Stimulated activated CD4-positive, alpha-beta T cell treated with anti-CD3 and anti-CD28 coated beads, TNF-alpha, amount 100 ng/mL, for 24 hours (primary cell): ENCODE measurements at regions not wholly inside any gene's neighbourhood (a gene's known extent, or its start where the extent isn't known, plus 50 kb on each side); places are given as distances from the start of the nearest gene placed in this dataset.

Source experiments
- DNase-seq, 3 experiments: peaks; one replicate each; pipeline ENCODE4 v3.0.0-alpha.2; 2020; ENCODE audit warnings: low read depth in 3 of 3

- no peak for DNase-seq
Measured at GRCh38 chr18:41630232-41630886, 324.7 kb upstream of the PIK3C3 start.

GRCh38 chr18:41624460-41624859 lies 330.6 kb upstream of the PIK3C3 start:
- DNase-seq: no peak

GRCh38 chr18:41621177-41621576 lies 333.9 kb upstream of the PIK3C3 start:
- DNase-seq: no peak

- no peak for DNase-seq
Measured at GRCh38 chr18:41618147-41618546, 336.9 kb upstream of the PIK3C3 start.

GRCh38 chr18:41617647-41618046 lies 337.4 kb upstream of the PIK3C3 start:
- DNase-seq: no peak

- DNase-seq: no peak
Measured at GRCh38 chr18:41613003-41613609, 341.9 kb upstream of the PIK3C3 start.

- DNase-seq: no peak
Measured at GRCh38 chr18:41604964-41605363, 350.1 kb upstream of the PIK3C3 start.

GRCh38 chr18:41602034-41602433 lies 353.0 kb upstream of the PIK3C3 start:
- no peak for DNase-seq

- no peak for DNase-seq
Measured at GRCh38 chr18:41600693-41601391, 354.2 kb upstream of the PIK3C3 start.

GRCh38 chr18:41599466-41599865 lies 355.6 kb upstream of the PIK3C3 start:
- DNase-seq: no peak

- DNase-seq: no peak
Measured at GRCh38 chr18:41594582-41594981, 360.5 kb upstream of the PIK3C3 start.

- no peak for DNase-seq
Measured at GRCh38 chr18:41593171-41593675, 361.8 kb upstream of the PIK3C3 start.

GRCh38 chr18:41587976-41588375 lies 367.1 kb upstream of the PIK3C3 start:
- DNase-seq: no peak

- DNase-seq: no peak
Measured at GRCh38 chr18:41585512-41585911, 369.5 kb upstream of the PIK3C3 start.

GRCh38 chr18:41579185-41579584 lies 375.8 kb upstream of the PIK3C3 start:
- DNase-seq: no peak

- no peak for DNase-seq
Measured at GRCh38 chr18:41577529-41577928, 377.5 kb upstream of the PIK3C3 start.

- DNase-seq: no peak
Measured at GRCh38 chr18:41576643-41577042, 378.4 kb upstream of the PIK3C3 start.

- DNase-seq: no peak
Measured at GRCh38 chr18:41569867-41570266, 385.2 kb upstream of the PIK3C3 start.

- no peak for DNase-seq
Measured at GRCh38 chr18:41561961-41562360, 393.1 kb upstream of the PIK3C3 start.

- DNase-seq: no peak
Measured at GRCh38 chr18:41558715-41559114, 396.3 kb upstream of the PIK3C3 start.

GRCh38 chr18:41553716-41554115 lies 401.3 kb upstream of the PIK3C3 start:
- DNase-seq: no peak

- no peak for DNase-seq
Measured at GRCh38 chr18:41548521-41549260, 406.3 kb upstream of the PIK3C3 start.
